A673 (cell line): ENCODE measurements at regions not wholly inside any gene's neighbourhood (a gene's known extent, or its start where the extent isn't known, plus 50 kb on each side); places are given as distances from the start of the nearest gene placed in this dataset.
"Not testable (repeated sequence)": the region's sequence is repeated elsewhere in the genome, so short reads cannot be mapped to it uniquely, and the experiment has no call there.

Source experiments
- BruUV-seq: library from RNA; stranded (reverse); fragments of 400-500 nt; replicated peaks from 2 replicates; lab custom pipeline; 2021; lab: Mats Ljungman, UMichigan
- CTCF ChIA-PET: fragments of 300-600 bp; sonication (Branson Sonifier 250); formaldehyde crosslinking; loops from one replicate; lab custom pipeline; 2022; ENCODE audit warnings: antibody characterized with exemption; lab: Charles Lee
- POLR2A ChIA-PET: fragments of 300-600 bp; sonication (Branson Sonifier 250); formaldehyde crosslinking; loops from one replicate; lab custom pipeline; 2022; ENCODE audit warnings: antibody characterized with exemption; ENCODE audit not compliant: low non-redundant PET; lab: Charles Lee
- DNase-seq: peaks from one replicate; pipeline ENCODE4 v3.0.0-alpha.2; 2015; ENCODE audit warnings: low spot score
- H3K27ac ChIP-seq: fragments of 200-600 bp; sonication (generic); 2 replicates; pipeline ENCODE4 v1.5.1; 2016; ENCODE audit warnings: mixed run types, low read depth, mild to moderate bottlenecking, mixed read lengths, antibody characterized with exemption, low read length; ENCODE audit not compliant: poor library complexity, severe bottlenecking
- H3K27me3 ChIP-seq: fragments of 200-600 bp; sonication (generic); replicated peaks from 2 replicates; pipeline ENCODE4 v1.6.1; 2017; ENCODE audit warnings: mixed run types, low read depth, mild to moderate bottlenecking, mixed read lengths, antibody characterized with exemption, low read length; ENCODE audit not compliant: insufficient read depth, poor library complexity
- H3K36me3 ChIP-seq: fragments of 200-600 bp; sonication (generic); 2 replicates; pipeline ENCODE4 v1.6.1; 2016; ENCODE audit warnings: mixed run types, mild to moderate bottlenecking, mixed read lengths, antibody characterized with exemption, low read length; ENCODE audit not compliant: insufficient read depth, poor library complexity, severe bottlenecking
- H3K4me1 ChIP-seq: fragments of 200-600 bp; sonication (generic); 2 replicates; pipeline ENCODE4 v1.6.1; 2017; ENCODE audit warnings: mixed run types, mild to moderate bottlenecking, mixed read lengths, antibody characterized with exemption, low read length; ENCODE audit not compliant: insufficient read depth, poor library complexity, severe bottlenecking
- H3K4me3 ChIP-seq: fragments of 200-600 bp; sonication (generic); 2 replicates; pipeline ENCODE4 v1.5.1; 2016; ENCODE audit warnings: low read depth, mixed run types, mild to moderate bottlenecking, mixed read lengths, low read length; ENCODE audit not compliant: poor library complexity, severe bottlenecking
- H3K9me3 ChIP-seq: fragments of 200-600 bp; sonication (generic); 2 replicates; pipeline ENCODE4 v1.6.1; 2016; ENCODE audit warnings: mixed run types, low read depth, mild to moderate bottlenecking, mixed read lengths, antibody characterized with exemption, low read length; ENCODE audit not compliant: poor library complexity, severe bottlenecking
- CTCF ChIP-seq: fragments of 300-800, 200-600 bp; sonication (generic); conservative IDR thresholded peaks from 2 replicates; pipeline ENCODE4 v1.5.1; 2017; ENCODE audit warnings: low read depth, mild to moderate bottlenecking, antibody characterized with exemption, low read length, moderate library complexity, mixed read lengths
- EZH2 ChIP-seq: fragments of 200-600 bp; sonication (generic); IDR thresholded peaks from 2 replicates; pipeline ENCODE4 v1.6.1; 2017; ENCODE audit warnings: borderline replicate concordance, low read depth, mild to moderate bottlenecking, mixed read lengths, antibody characterized with exemption, low read length; ENCODE audit not compliant: poor library complexity, severe bottlenecking
- intact Hi-C: fragments of 100-400 bp; cut with micrococcal nuclease; formaldehyde crosslinking; loops from one replicate; pipeline ENCODE4 v1.10.0; 2022; ENCODE audit not compliant: unreplicated experiment

- ChIA-PET POLR2A (no interaction called here), CTCF (no interaction called here)
- intact Hi-C loops = no loop called here
- H3K36me3 ChIP-seq = no peaks in the 10 kb centered on the region
- no peak overlapping the region for H3K27ac ChIP-seq
- no peaks in the 10 kb centered on the region for H3K4me1 ChIP-seq
- no peak overlapping the region for H3K4me3 ChIP-seq
- no TSS peak for BruUV-seq
- no peaks in the 10 kb centered on the region for H3K27me3 ChIP-seq
- no peak for DNase-seq
- TF ChIP-seq CTCF (no peak), EZH2 (no peak)
- H3K9me3 ChIP-seq = no peaks in the 10 kb centered on the region
Measured at GRCh38 chr5:167425161-167425560, 866.3 kb upstream of the WWC1 start.

GRCh38 chr5:167426501-167426900 lies 864.9 kb upstream of the WWC1 start:
- no TSS peak for BruUV-seq
- Histone ChIP-seq H3K36me3 (no peaks in the 10 kb centered on the region), H3K27me3 (no peaks in the 10 kb centered on the region), H3K4me1 (no peaks in the 10 kb centered on the region), H3K27ac (no peak overlapping the region), H3K4me3 (no peak overlapping the region), H3K9me3 (no peaks in the 10 kb centered on the region)
- CTCF ChIA-PET = no interaction called here
- DNase-seq = no peak
- intact Hi-C loops = no loop called here
- no peak for TF ChIP-seq CTCF
- no peak for TF ChIP-seq EZH2
- POLR2A ChIA-PET = interaction anchor here (0.7 kb wide), 1 partner anchor 129 kb away, joined by 3 read pairs; no protein-coding TSS in a partner anchor

GRCh38 chr5:167427641-167428040 lies 863.8 kb upstream of the WWC1 start:
- H3K36me3 ChIP-seq, H3K4me3 ChIP-seq, BruUV-seq, H3K27ac ChIP-seq, POLR2A ChIA-PET, DNase-seq, CTCF ChIA-PET, H3K4me1 ChIP-seq, H3K27me3 ChIP-seq, intact Hi-C loops, H3K9me3 ChIP-seq: not testable (repeated sequence)

GRCh38 chr5:167440846-167441245 lies 850.6 kb upstream of the WWC1 start:
- H3K4me1 ChIP-seq = no peaks in the 10 kb centered on the region
- no TSS peak for BruUV-seq
- H3K9me3 ChIP-seq = no peaks in the 10 kb centered on the region
- no peaks in the 10 kb centered on the region for H3K36me3 ChIP-seq
- CTCF ChIA-PET = no interaction called here
- no peak overlapping the region for H3K4me3 ChIP-seq
- intact Hi-C loops = no loop called here
- TF ChIP-seq EZH2 (no peak), CTCF (no peak)
- no peaks in the 10 kb centered on the region for H3K27me3 ChIP-seq
- no peak overlapping the region for H3K27ac ChIP-seq
- POLR2A ChIA-PET = no interaction called here
- no peak for DNase-seq
